GM18873 (cell line): ENCODE measurements at regions not wholly inside any gene's neighbourhood (a gene's known extent, or its start where the extent isn't known, plus 50 kb on each side); places are given as distances from the start of the nearest gene placed in this dataset.

Experiments
- ATAC-seq: cut with Tn5 transposase; IDR thresholded peaks from one replicate; pipeline ENCODE4 v1.9.1; 2021; ENCODE audit warnings: mild to moderate bottlenecking, moderate library complexity, moderate number of reproducible peaks; ENCODE audit not compliant: unreplicated experiment, low FRiP score

DNA sequence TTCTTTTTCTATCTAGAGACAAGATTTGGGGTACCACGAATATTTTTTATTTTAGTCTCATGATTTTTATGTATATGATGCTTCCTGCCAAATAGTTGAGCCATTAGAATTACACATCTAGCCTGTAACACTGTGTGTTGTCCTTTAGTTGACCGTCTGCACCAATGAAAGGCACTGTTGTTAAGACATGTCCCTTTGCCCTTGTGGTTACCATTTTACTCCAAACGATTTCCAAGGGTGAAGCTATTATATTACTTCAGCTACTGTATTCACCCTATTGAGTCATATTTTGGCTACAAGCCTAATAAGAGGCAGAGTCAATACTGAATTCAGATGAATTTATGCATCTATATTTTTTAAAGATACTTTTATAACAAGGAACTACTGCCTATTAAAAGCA lies 207.6 kb downstream of the CETN3 start:
- ATAC-seq = no peak

DNA sequence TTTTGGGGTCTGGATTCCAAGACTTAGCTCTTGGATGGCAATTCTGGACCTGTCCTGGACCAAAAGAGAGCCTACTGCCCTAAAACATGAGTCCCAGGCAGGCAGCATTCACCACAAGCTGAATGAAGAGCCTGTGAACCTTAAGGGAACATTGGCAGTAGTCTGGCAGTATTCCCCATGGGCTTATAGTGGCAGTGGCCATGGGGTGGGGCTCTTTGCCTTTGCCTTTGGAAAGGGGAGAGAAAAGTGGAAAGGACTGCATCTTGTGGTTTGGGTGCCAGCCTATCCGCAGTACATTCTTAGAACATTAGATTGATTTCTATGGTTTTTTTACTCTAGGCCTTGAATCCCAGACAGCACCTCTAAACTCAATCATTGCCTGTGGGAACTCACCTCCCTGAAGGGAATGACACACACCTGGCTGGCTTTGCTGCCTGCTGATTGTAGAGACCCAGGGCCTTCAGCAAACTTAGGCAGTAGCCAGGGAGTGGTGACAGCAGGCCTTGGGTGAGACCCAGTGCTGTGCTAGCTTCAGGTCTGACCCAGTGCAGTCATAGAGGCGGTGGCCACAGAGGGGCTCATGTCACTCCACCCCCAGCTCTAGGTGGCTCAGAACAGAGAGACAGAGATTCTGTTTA lies 216.3 kb downstream of the CETN3 start:
- no peak for ATAC-seq

DNA sequence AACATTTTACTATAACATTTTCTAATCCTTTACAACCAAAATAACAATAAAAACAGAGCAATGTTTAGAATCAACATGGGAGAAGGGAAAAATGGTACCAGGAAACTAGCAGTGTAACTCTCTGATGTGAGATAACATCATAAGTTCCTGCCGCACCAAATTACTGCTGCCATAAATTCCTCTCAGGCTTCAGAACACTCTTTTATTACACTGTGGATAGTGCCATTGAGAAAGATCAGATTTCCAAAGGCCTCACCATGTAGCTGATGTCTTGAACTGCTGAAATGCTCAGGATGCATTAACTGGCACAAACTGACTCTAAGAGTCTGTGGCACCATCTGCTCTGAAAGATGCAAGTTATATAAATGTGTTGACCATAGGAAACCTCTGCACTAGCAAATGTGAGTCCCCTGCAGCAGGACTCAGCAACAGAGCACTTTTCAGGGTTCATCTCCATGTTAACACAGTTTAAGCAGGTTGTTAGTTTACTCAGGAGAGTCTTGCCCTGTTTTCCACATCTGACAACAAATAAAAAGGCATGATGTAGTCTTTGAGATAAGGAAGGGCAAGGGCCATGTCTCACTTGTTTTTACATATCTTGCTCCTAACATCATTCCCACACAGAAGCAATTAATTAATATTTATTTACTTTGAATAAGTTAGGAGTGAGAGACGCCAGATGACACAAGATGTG lies 218.1 kb downstream of the CETN3 start:
- no peak for ATAC-seq

- ATAC-seq = no peak
Observed at GRCh38 chr5:90185897-90186468, 223.6 kb downstream of the CETN3 start.

DNA sequence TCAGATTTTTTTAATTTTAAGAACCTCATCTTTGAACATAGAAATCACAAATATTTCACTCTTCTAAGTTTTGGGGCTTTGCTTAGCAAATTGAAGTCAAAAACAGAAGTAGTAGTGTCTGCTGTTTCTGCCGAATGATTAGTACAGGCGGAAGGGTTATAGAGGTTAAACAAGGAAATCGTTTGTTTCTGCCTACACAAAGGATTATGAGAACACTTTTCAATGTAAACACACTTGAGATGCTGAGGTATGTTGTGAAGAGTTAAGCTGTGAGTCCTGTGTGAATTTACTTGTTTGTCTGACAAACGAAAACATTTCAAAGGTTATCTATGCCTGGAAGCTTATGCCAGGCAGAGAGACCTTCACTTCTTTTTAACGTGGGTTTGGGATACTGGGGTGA lies 224.8 kb downstream of the CETN3 start:
- no peak for ATAC-seq

GRCh38 chr5:90182726-90183125 lies 226.8 kb downstream of the CETN3 start:
- ATAC-seq = no peak

DNA sequence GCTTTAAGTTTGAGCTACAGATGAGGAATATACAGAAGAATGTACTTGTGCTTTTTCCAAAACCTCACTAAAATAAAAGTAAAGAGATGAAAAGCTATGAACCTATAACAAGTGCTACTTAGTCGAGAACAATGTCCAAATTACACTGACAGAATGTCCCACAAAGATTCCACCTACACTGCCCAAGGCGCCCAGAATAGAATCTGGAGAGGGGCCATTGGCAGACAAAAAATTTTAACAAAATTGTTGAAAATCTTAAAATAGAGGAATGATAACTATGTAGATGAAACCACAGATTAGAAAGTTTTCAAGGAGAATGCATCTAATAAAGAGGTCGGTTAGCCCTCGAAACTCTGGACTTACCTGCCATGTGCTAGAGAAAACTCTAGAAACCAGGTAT lies 235.3 kb downstream of the CETN3 start:
- no peak for ATAC-seq

GRCh38 chr5:90173299-90174030 lies 236.1 kb downstream of the CETN3 start:
- no peak for ATAC-seq

GRCh38 chr5:90171466-90171865 lies 238.1 kb downstream of the CETN3 start:
- ATAC-seq = no peak

DNA sequence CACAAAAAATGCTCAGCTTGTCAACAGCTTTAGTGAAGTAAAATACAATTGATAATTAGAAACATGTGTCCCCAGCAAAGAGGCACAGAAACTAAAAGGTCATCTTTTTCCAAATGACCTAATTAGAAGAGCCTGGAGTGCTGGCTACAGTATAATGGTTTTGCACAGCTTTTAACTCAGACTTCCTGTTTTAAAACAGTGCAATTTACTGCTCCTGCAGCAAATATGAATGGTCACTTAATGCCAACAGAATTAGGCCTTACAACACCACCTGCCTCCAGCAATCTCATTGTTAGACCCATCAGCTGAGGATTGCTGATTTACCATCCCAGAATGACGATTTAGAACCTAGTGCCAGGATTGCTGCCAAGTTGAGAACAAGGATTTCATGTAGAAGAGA lies 239.3 kb downstream of the CETN3 start:
- ATAC-seq = no peak

DNA sequence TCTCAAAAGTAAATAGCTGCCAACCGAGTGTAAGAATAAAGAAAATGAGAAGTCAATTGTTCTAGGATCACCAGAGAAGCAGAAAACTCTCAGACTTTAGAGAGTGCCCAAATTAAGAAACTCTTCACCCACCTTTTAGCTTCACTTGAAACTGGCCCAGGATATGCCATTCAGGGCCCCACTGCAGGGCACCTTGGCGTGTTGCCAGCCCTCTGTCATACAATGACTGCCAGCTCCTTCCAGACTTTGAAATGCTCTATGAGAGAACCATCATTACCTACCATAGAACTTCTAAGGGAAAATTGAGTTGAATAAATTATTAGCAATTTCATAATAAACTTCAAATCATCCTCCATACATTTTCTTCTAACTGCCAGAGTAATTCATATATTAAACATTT lies 240.5 kb downstream of the CETN3 start:
- no peak for ATAC-seq

GRCh38 chr5:90168399-90168798 lies 241.2 kb downstream of the CETN3 start:
- no peak for ATAC-seq

DNA sequence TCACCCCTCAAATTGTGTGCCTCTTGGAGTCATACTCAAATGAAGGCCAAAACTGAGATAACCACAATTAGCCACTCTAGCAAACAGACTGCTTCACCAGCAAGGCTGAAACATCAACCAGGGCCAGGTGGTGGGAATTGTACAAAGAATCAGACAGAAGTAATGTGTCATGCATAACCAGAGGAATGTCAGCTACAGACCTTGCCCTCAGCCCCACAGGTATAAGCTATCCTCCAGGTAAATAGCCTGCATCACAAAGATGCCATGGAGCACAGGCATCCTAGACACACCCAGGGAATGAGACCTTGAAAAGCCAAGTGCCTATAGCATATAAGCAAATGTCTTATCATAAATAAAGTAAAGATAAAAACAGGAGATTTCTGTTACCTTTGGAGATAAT lies 242.7 kb downstream of the CETN3 start:
- ATAC-seq = no peak

DNA sequence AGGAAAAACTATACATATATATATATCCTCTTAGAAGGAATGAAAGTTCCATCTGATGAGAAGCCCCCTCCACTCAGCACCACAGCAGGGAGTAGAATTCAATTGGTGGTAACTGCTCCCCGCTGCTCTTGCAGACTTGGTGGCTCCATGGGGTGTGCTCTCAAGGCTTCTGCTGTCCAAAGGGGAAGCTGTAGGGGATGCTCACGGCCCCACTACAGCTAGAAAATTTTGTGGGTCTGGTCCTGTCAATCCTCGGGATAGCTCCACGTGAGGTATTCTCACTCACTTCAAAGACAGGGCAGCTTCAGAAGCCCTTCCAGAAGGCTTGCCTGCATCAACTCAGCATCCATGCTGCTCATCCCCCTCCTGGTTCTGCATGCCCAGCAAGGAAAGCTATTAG lies 247.2 kb downstream of the CETN3 start:
- ATAC-seq = no peak

DNA sequence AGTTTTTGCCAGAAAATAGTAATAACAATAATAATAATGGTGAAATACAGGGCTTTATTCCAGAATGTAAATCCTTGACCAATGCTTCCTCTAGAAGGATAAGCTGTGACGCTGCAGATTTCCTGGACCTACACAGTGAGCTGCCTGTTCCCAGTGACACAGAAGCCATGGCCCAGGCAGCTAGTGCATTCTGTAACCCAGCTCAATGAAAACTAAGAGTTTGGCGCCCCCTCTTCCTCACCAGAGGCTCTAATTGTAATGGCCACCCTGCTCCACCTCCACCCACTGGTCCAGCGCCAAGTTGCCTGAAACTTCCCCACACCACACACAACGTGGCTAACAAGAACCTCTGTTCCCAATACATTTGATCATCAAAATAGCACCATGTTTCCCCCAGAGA lies 248.1 kb downstream of the CETN3 start:
- ATAC-seq = no peak

DNA sequence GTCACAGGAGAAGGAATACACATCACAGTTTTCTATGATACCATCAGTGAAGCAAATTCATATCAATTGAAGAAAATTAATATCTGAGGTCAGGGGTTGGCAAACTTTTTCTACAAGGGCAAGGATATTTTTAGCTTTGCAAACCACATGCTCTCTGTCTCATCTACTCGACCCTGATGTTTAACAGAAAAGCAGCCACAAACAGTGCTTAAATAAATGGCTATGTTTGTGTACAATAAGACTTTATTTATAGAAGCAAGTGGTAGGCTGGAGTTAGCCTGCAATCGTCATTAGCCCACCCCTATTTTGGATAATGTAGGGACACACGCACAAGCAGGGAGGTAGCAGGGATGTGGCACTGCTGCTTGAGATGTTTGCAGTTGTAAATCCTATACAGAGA lies 251.4 kb downstream of the CETN3 start:
- no peak for ATAC-seq

DNA sequence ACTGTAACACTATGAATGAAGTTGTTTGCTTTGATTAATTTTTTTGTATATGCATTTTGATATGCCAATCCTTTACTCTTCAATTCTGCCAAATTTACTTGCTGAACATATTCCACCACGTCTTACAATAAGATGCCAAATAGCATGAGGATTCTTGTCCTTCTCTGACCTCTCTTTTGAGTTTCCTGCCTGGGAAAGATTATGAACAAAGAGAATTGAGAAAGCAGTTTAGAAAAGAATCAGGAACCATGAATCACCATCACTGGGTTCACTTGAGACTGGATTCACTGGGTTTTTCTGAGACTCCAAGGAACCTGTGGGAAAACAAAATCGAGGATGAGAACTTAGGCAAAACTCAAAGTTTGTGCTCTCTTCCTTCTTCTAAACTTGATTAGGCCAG lies 256.5 kb downstream of the CETN3 start:
- no peak for ATAC-seq

- no peak for ATAC-seq
Observed at GRCh38 chr5:90144625-90145327, 264.8 kb downstream of the CETN3 start.

- ATAC-seq = no peak
Observed at GRCh38 chr5:90142541-90142940, 267.0 kb downstream of the CETN3 start.

DNA sequence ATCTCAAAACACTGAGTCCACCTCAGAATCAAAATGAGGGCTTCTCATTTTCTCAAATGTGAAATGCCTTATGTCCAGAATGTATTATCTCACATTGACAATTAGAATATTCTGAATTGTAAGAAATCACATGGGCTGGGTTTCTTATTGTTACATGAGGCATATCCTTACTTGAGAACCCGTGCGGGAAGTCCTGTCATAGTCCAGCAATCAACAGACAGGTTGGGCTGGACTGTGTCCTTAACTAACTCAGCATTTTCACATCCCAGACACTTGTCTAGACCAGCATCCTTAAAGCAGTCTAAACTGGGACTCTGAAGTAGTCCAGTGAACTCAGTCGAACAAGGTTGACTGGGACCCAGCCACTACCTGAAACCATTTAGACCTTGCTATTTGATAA lies 267.6 kb downstream of the CETN3 start:
- ATAC-seq = no peak
